ENCODE measurements at regions not wholly inside any gene's neighbourhood (a gene's known extent, or its start where the extent isn't known, plus 50 kb on each side); places are given as distances from the start of the nearest gene placed in this dataset.

- no TSS peak for BruUV-seq (replicated peaks)
- Histone ChIP-seq H3K4me1 (ENCODE audit: control insufficient read depth in 1 of 2, insufficient read depth in 2 of 2, low read length in 2 of 2) (no peaks in the 10 kb centered on the region), H3K79me2 (ENCODE audit: insufficient read depth, low read length) (no peaks in the 10 kb centered on the region), H3K4me2 (ENCODE audit: low read length) (no peak overlapping the region), H3K9me2 (ENCODE audit: insufficient read depth) (no peaks in the 10 kb centered on the region), H3K27me3 (ENCODE audit: insufficient read depth, low read length) (no peaks in the 10 kb centered on the region), H3K36me3 (ENCODE audit: control insufficient read depth in 1 of 2, insufficient read depth in 2 of 2, low read length in 2 of 2) (no peaks in the 10 kb centered on the region), H2AFZ (ENCODE audit: low read depth, low read length, poor library complexity, severe bottlenecking) (no peak overlapping the region), H3K9me3 (ENCODE audit: control insufficient read depth in 1 of 2, insufficient read depth in 1 of 2, low read depth in 1 of 2, low read length in 2 of 2) (no peaks in the 10 kb centered on the region), H3K4me3 (replicated peaks in 1 of 2; ENCODE audit: low read depth in 1 of 2, low read length in 2 of 2) (no peak overlapping the region), H4K20me1 (ENCODE audit: insufficient read depth) (no peaks in the 10 kb centered on the region), H3K9ac (ENCODE audit: low read length) (no peak overlapping the region), H3K27ac (ENCODE audit: low read depth, low read length) (no peak overlapping the region)
- ChIA-PET POLR2A (no interaction called here), CTCF (interaction anchor here (0.6 kb wide), 1 partner anchor 14 kb away, joined by 3 read pairs; no protein-coding TSS in a partner anchor), RAD21 (ENCODE audit: low non-redundant PET in 1 of 2, low total read pairs in 2 of 2, uncharacterized antibody in 2 of 2, unreplicated experiment in 2 of 2) (no interaction called here)
- DNase-seq (ENCODE audit: low read depth, low spot score) (no peak), ATAC-seq (no peak)
- TF ChIP-seq SRF (IDR thresholded peaks at IDR 0.05; ENCODE audit: low read depth) (no peak), EZH2 (IDR thresholded peaks at IDR 0.05) (no peak), POLR2A (IDR thresholded peaks at IDR 0.05; ENCODE audit: borderline replicate concordance, extremely low read depth, insufficient read depth, insufficient read length) (no peak), ELF1 (IDR thresholded peaks at IDR 0.05; ENCODE audit: borderline replicate concordance, low read depth) (no peak), JUND (IDR thresholded peaks at IDR 0.05) (no peak), SIN3A (IDR thresholded peaks at IDR 0.05; ENCODE audit: low read depth) (no peak), REST (IDR thresholded peaks at IDR 0.05; ENCODE audit: low read depth) (no peak), CBX3 (IDR thresholded peaks at IDR 0.05; ENCODE audit: low read depth) (no peak), YY1 (IDR thresholded peaks at IDR 0.05; ENCODE audit: extremely low read depth, insufficient replicate concordance, low read depth, low read length) (no peak), CEBPB (IDR thresholded peaks at IDR 0.05; ENCODE audit: low read depth) (no peak), FOSL1 (IDR thresholded peaks at IDR 0.05; ENCODE audit: low read depth) (no peak), RAD21 (IDR thresholded peaks at IDR 0.05; ENCODE audit: low read depth) (no peak)
- TF ChIP-seq, protein P1, sequence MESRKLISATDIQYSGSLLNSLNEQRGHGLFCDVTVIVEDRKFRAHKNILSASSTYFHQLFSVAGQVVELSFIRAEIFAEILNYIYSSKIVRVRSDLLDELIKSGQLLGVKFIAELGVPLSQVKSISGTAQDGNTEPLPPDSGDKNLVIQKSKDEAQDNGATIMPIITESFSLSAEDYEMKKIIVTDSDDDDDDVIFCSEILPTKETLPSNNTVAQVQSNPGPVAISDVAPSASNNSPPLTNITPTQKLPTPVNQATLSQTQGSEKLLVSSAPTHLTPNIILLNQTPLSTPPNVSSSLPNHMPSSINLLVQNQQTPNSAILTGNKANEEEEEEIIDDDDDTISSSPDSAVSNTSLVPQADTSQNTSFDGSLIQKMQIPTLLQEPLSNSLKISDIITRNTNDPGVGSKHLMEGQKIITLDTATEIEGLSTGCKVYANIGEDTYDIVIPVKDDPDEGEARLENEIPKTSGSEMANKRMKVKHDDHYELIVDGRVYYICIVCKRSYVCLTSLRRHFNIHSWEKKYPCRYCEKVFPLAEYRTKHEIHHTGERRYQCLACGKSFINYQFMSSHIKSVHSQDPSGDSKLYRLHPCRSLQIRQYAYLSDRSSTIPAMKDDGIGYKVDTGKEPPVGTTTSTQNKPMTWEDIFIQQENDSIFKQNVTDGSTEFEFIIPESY (IDR thresholded peaks at IDR 0.05; ENCODE audit: extremely low read depth, insufficient replicate concordance, low read length), result no peak
- TF ChIP-seq, protein P2, sequence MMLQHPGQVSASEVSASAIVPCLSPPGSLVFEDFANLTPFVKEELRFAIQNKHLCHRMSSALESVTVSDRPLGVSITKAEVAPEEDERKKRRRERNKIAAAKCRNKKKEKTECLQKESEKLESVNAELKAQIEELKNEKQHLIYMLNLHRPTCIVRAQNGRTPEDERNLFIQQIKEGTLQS (IDR thresholded peaks at IDR 0.05), result no peak
- intact Hi-C loops (cut with micrococcal nuclease), result loop anchor here (5.0 kb wide), 2 partner anchors 177 to 382 kb away; partner anchors contain the start of gene UBE2D3
Measured at GRCh38 chr4:102445213-102445612, 55.9 kb upstream of the NFKB1 start.
